ENCODE measurements at regions not wholly inside any gene's neighbourhood (a gene's known extent, or its start where the extent isn't known, plus 50 kb on each side); places are given as distances from the start of the nearest gene placed in this dataset.

DNA sequence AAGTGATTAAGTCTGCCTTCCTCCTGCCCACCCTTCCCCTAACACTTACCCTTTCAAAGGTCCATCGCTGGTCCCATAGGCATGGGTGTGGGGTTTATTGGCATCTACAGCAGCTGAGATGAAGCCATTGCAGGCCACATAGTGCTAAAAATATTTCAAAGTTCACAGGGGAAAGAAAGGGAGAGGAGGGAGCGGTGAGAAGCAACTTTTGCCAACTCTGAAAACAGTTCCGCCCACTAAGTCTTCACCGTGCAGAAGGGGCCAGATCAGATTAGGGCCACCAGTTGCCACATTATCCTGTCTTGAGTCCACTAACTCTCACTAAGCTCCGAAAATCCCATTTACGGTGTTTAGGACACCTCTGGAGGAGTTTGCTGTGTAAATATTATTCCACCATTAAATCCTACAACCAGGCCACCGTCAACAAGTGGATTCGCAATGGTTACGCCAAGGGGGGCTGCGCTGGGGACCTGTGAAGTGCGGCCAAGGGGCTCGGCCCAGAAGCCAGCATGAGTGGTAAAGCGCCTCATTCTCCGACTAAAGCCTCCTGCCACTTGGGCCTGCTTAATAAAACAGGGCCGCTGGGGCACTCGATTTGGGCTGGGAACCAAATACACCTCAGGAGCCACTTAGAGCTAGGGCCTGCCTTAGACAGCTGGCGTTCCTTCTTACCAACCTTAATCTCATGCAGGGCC lies 534.9 kb downstream of the MIAT start:
- H3K27ac ChIP-seq (ENCODE audit: low read depth, low read length, poor library complexity, severe bottlenecking): no peak overlapping the region
- no peaks in the 10 kb centered on the region for H3K4me1 ChIP-seq (ENCODE audit: insufficient read depth, low read length, severe bottlenecking)
- H3K9me3 ChIP-seq (ENCODE audit: low read length): peaks cover 6% of the 10 kb centered on the region; the same call in 1 of the 2 replicates
- no peaks in the 10 kb centered on the region for H3K27me3 ChIP-seq (ENCODE audit: insufficient read depth, low read length)
- TF ChIP-seq CTCF (IDR thresholded peaks at IDR 0.05; ENCODE audit: low read length) (no peak), EZH2 (IDR thresholded peaks at IDR 0.05; ENCODE audit: borderline replicate concordance, low read length) (no peak)
- no peaks in the 10 kb centered on the region for H3K79me2 ChIP-seq (ENCODE audit: insufficient read depth, low read length)
- H3K36me3 ChIP-seq (ENCODE audit: insufficient read depth, low read length): no peaks in the 10 kb centered on the region
- no peaks in the 10 kb centered on the region for H3F3A ChIP-seq (ENCODE audit: insufficient read depth, low read length)
- no peak overlapping the region for H3K9ac ChIP-seq (ENCODE audit: low read length)
- H2AFZ ChIP-seq (ENCODE audit: low read length): no peak overlapping the region
- H3K9me2 ChIP-seq (ENCODE audit: low read depth, low read length): no peaks in the 10 kb centered on the region
- no peak overlapping the region for H3K4me2 ChIP-seq (ENCODE audit: low read length)
- H4K20me1 ChIP-seq (ENCODE audit: insufficient read depth, low read length): no peaks in the 10 kb centered on the region
- H3K4me3 ChIP-seq (ENCODE audit: low read depth, low read length, poor library complexity, severe bottlenecking): no peak overlapping the region

- H3K9me3 ChIP-seq (ENCODE audit: low read length): peaks cover 6% of the 10 kb centered on the region; the same call in 1 of the 2 replicates
- no peaks in the 10 kb centered on the region for H3F3A ChIP-seq (ENCODE audit: insufficient read depth, low read length)
- no peak overlapping the region for H3K4me2 ChIP-seq (ENCODE audit: low read length)
- H3K4me3 ChIP-seq (ENCODE audit: low read depth, low read length, poor library complexity, severe bottlenecking): no peak overlapping the region
- no peaks in the 10 kb centered on the region for H4K20me1 ChIP-seq (ENCODE audit: insufficient read depth, low read length)
- no peaks in the 10 kb centered on the region for H3K79me2 ChIP-seq (ENCODE audit: insufficient read depth, low read length)
- H3K9me2 ChIP-seq (ENCODE audit: low read depth, low read length): no peaks in the 10 kb centered on the region
- no peak overlapping the region for H3K27ac ChIP-seq (ENCODE audit: low read depth, low read length, poor library complexity, severe bottlenecking)
- H3K9ac ChIP-seq (ENCODE audit: low read length): no peak overlapping the region
- H3K4me1 ChIP-seq (ENCODE audit: insufficient read depth, low read length, severe bottlenecking): no peaks in the 10 kb centered on the region
- no peak overlapping the region for H2AFZ ChIP-seq (ENCODE audit: low read length)
- no peaks in the 10 kb centered on the region for H3K36me3 ChIP-seq (ENCODE audit: insufficient read depth, low read length)
- H3K27me3 ChIP-seq (ENCODE audit: insufficient read depth, low read length): no peaks in the 10 kb centered on the region
- no peak for TF ChIP-seq CTCF (IDR thresholded peaks at IDR 0.05; ENCODE audit: low read length)
- TF ChIP-seq EZH2 (IDR thresholded peaks at IDR 0.05; ENCODE audit: borderline replicate concordance, low read length): no peak
These were observed 535.8 kb downstream of the MIAT start for GRCh38 chr22:27193215-27193614.

DNA sequence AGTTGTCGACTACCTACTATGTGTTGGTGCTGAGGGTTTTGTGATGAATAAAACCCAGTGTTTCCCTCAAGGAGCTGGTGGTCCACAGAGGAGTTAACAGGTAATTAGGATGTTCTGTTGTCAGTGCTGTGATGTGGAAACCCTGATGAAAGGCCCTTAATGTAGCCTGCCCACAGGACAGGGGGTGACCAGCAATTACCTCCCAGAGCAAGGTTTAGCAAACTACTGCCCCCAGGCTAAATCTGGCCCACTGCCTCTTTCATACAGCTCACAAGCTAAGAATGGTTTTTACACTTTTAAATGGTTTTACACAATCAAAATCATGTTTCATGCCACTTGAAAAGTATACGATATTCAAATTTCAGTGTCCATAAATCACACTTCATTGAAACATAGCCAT lies 536.2 kb downstream of the MIAT start:
- no peaks in the 10 kb centered on the region for H3K27me3 ChIP-seq (ENCODE audit: insufficient read depth, low read length)
- H3K79me2 ChIP-seq (ENCODE audit: insufficient read depth, low read length): no peaks in the 10 kb centered on the region
- H4K20me1 ChIP-seq (ENCODE audit: insufficient read depth, low read length): no peaks in the 10 kb centered on the region
- no peak overlapping the region for H3K4me2 ChIP-seq (ENCODE audit: low read length)
- H3K4me3 ChIP-seq (ENCODE audit: low read depth, low read length, poor library complexity, severe bottlenecking): no peak overlapping the region
- H3K9me3 ChIP-seq (ENCODE audit: low read length): peaks cover 6% of the 10 kb centered on the region; the same call in 1 of the 2 replicates
- H3K4me1 ChIP-seq (ENCODE audit: insufficient read depth, low read length, severe bottlenecking): no peaks in the 10 kb centered on the region
- H3K9me2 ChIP-seq (ENCODE audit: low read depth, low read length): no peaks in the 10 kb centered on the region
- H3K27ac ChIP-seq (ENCODE audit: low read depth, low read length, poor library complexity, severe bottlenecking): no peak overlapping the region
- no peaks in the 10 kb centered on the region for H3K36me3 ChIP-seq (ENCODE audit: insufficient read depth, low read length)
- H3F3A ChIP-seq (ENCODE audit: insufficient read depth, low read length): no peaks in the 10 kb centered on the region
- no peak overlapping the region for H3K9ac ChIP-seq (ENCODE audit: low read length)
- TF ChIP-seq EZH2 (IDR thresholded peaks at IDR 0.05; ENCODE audit: borderline replicate concordance, low read length): no peak
- no peak overlapping the region for H2AFZ ChIP-seq (ENCODE audit: low read length)

Data from OCI-LY1 (cell line).